ENCODE measurements at regions not wholly inside any gene's neighbourhood (a gene's known extent, or its start where the extent isn't known, plus 50 kb on each side); places are given as distances from the start of the nearest gene placed in this dataset.

DNA sequence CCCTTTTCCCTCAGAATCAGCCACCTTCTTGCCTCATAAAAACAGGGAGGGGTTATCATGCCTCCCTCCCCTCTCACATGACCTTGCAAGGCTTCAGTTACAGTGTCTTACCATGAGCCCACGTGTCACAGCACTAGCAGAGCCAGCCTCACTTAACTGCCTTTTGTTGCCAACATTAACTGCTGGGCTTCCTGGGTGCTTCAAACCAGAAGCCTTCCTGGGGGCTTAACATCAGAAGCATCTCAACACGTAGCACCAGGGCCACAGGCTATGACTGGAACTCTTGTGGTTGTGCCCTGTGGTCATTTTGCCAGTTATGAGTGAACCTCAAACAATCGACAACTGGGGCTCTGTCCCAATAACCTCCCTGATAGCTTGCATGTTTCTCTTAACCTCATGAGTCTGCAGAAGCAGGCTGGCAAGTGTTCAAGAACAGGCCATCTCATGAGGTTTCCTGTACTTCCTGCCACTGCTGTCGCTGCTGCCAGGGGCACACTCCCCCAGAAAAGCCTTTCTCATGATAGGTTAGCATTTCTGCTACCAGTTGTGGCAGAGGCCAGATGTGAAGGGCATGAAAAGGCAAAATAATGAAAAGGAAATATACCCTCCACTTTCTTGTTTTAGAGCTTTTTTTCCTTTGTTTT, 132.2 kb downstream of the GLUL start:
- no peak for DNase-seq

DNA sequence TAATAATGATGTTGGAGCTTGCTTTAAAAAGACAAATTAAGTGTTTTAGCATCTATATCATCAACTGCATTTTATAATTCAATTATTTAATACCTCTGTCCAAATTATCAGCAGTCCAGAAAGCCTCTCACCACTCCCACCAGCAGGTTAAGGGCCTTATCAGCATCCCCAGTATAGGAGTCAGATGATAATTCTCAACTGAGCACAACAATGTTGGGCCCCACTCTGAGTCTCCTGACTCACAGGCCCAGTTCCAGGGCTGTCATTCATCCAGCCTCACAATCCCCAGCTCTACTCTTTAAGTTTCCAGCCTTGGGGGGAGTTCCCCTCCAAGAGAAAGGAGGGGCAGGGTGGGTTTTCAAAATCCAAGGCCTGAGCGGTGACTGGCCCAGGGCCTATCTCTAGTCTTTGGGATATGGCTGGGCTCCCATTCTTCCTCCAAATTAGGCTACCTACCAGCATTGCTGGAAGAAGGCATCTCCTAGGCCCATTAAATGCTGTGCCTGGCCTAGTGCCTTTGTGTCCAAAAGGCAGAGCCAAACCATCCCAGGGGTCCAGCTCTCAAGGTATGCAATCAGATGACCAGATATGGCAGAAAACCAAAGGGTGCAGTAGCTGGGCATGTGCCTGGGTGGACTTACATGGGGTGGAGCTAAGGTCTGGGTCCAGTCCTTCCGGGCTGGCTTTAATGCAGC, 134.1 kb downstream of the GLUL start:
- no peak for DNase-seq

DNA sequence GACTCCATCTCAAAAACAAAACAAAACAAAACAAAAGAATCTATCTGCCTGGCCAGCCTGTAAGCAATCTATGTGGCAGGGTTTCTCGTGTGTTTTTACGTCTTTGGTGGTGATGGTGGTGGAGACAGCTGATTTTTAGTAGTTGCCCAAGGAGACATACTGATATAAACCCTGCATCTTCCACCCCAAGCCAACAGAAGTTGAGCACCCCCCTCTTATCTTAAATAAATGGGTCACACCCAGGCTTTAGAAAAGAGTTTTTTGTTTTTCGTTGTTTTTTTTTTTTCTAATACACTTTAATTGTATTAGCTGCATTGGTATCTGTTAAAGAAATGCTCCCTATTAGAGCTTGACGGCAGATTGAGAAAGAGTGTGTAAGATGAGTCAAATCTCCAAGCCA, 134.7 kb downstream of the GLUL start:
- no peak for DNase-seq

DNA sequence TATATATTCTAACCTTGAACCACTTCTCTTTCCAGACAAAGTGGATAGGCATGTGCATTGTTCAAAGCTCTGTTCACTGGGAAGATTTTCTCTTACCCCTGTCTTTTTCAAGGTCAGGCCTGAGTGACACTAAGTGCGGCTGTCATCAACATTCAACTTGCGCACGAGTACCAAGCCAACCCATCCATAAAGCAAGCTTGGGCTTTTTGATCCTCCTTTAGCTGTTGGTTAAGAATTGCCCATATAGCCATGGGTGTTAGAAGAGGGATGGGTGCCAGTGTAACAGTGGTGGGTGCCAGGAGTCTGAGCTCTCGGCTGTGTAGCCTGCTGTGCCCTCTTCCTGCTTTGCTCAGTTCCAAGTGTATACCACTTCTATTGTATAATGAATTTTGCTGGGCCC, 136.1 kb downstream of the GLUL start:
- no peak for DNase-seq

DNA sequence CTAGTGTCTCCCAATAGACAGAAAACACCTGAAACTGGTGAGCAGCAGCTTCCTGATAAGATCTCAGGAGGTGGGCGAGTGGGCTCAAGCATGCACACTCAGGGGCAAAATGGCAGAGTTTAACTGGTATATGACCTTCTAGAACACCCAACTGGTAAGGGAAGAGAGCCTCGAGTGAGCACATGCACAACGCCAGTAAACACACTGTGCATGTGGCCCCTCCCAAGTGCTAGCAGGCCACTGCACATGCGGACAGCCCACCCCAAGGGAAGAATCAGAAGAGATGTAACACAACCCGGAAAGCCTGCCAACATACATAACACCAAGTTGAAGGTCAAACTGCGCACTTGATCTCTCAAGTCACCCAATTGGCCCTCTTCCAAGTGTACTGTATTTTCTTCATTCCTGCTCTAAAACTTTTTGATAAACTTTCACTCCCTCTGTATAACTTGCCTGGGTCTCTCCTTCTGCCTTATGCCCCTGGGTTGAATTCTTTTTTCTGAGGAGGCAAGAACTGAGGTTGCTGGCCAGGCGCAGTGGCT, 138.2 kb downstream of the GLUL start:
- no peak for DNase-seq

DNA sequence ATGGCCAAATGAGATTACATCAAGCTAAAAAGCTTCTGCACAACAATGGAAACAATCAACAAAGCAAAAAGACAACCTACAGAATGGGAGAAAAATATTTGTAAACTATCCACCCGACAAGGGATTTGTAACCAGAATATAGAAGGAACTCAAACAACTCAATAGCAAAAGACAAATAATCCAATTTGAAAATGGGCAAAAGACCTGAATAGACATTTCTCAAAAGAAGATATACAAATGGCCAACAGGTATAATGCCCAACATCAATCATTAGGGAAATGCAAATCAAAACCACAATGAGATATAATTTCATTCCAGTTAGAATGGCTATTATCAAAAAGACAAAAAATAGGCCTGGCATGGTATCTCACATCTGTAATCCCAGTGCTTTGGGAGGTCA, 140.0 kb downstream of the GLUL start:
- no peak for DNase-seq

DNA sequence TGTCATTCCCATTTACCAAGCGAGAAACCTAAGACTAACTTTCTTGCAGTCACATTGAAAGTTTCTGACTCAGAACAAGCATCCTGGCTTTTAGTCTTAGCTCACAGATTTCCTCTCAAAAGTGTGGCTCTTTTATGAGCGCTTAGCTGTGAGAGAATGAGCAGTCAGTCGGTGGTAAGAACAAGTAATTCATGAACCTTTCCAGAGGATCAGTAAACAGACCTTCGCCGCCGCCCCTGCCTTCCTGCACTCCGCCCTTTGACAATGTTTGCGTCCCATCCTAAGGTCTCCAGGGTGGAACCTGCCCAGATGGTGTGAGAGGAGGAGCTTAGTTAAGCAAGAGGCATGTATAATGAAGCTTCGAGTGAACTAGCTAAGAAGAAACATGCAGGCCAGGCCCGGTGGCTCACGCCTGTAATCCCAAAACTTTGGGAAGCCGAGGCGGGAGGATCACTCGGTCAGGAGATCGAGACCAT, 142.4 kb downstream of the GLUL start:
- peak; percentile 85 for DNase-seq

DNA sequence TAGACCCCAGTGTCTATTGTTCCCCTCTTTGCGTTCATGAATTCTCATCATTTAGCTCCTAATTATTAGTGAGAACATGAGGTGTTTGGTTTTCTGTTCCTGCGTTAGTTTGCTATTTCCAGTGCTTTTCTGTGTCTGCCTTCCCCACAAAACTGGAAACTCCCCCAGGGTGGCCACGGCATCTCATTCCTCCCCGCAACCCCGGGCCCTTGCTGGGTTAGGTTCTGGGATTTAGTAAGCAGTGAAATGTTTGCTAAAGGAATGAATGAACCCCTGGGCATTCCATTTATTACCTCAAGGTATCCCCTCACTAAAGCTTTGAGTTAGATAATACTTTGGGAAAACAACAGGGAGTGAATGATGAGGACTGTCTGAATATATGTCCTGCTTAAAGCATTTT, 142.9 kb downstream of the GLUL start:
- DNase-seq = no peak

DNA sequence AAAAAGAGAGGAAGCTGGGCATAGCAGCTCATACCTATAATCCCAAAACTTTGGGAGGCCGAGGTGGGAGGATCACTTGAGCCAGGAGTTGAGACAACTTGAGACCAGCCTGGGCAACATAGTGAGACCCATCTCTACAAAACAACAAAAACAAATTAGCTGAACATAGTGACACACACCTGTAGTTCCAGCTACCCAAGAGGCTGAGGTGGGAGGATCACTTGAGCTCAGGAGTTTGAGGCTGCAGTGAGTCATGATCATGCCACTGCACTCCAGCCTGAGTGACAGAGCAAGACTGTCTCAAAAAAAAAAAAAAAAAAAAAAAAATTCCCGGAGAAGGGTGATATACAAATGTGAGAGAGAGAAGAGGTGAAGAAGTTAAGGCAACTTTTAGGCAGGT, 143.8 kb downstream of the GLUL start:
- peak; percentile 29 for DNase-seq

DNA sequence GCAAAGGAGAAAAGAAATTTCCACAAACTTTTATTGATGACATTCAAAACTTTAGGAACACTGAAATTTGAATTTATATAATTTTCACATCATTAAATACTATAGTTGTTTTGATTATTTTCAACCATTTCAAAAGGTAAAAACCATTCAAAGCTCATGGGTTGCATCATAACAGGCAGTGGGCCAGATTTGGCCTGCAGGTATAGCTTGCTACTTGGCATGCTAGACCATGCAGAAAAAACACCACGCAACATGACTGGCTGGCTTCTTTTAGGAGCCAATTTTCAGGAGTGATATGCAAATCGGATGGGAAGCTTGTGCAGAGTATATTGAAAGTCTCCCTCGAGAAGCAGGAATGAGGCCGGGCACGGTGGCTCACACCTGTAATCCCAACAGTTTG, 144.8 kb downstream of the GLUL start:
- DNase-seq = peak; percentile 11

DNA sequence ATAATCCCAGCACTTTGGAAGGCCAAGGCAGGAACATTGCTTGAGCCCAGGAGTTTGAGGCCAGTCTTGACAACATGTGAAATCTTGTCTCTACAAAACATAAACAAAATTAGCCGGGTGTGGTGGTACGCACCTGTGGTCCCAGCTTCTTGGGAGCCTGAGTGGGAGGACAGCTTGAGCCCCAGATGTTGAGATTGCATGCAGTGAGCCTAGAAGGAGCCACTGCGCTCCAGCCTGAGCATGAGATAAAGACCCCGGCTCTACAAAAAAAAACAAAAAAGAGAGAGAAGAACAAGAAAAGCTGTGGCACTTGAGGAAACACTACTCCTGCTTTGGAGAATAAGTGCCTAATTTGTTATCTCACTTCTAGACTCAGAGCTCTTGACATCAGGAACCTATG, 146.6 kb downstream of the GLUL start:
- no peak for DNase-seq

DNA sequence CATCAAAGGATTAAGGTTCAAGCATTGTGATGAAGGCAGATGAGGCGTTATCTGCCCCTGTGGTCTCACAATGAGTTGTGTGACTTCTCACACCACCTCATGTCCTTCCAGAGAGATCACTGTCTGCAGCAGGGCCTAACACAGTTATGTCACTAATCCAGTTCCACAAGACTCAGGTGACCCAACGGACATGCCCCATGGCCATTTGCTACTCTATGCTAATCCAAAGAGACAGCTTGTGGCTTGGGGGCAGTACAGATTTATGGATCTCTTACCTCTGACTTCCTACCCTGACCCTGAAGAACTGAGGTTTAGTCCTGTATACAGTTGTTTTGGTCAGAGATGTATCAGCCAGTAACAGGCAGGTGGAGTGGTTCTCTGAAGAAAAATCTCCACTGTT, 147.1 kb downstream of the GLUL start:
- no peak for DNase-seq

DNA sequence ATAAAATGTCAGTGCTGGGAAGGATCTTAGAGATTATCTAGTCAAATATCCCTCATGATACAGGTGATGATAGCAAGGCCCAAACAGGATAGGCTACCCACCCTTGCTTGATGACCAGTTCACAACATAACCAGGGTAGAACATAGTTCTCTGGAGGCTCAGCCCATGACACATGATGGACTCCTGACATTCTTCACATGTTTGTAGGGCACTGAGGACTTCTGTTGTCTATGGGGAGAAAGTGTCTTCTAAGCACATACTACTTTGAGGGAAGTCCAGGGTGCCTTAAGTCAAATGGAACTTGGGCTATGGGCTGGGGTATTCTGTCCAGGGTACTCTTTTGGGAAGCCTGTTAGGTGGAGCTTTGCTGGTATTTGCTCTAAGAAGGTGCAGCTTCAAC, 148.9 kb downstream of the GLUL start:
- DNase-seq = no peak

DNA sequence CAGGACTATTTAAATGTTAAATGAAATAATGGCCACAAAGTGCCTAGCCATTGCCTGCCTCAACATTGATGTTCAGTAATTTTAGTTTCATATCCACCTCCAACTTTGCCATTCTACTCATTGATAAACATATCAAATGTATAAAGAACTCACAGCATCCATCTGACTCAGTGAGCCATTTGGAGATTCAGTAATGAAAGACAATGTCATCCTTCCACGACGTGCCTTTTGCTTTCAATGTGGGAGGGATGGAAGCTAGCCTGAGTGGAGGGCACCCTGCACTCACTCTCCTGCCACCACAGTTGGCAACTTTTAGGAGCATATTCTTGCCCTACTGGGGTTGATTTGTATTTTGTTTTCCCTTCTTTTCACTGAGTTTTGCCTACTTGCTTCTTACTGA, 151.5 kb downstream of the GLUL start:
- DNase-seq = no peak

DNA sequence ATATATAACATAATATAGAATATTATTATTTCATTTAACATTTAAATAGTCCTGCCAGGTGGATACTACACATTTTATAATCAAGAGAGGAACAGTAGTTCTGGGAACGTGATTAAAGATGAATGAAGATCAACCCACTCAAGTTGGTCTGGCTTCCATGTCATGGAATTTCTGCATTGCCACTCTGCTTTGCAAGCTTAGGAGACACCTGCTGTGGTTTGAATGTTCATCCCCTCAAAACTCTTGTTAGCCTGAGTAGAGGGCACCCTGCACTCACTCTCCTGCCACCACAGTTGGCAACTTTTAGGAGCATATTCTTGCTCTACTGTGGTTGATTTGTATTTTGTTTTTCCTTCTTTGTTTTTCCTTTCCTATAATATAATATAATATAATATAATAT, 153.2 kb downstream of the GLUL start:
- DNase-seq = no peak

DNA sequence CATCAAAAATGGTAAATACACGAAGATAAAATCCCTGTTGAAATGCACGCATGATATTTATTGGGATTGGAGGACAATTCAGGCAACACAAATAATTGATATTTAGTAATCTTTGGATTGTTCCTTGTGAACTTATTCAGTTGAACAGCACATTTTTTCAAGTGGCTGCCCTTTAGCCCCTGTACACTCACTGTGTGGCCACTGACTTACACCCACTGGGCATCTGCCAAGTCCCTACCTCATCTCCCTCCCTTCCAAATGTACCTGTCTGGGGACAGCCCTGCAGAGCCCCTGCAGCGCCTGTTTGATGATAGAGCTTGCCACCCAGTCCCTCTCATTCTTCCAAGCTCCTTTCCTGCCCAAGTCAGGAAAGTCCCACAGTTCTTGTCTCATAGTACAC, 154.3 kb downstream of the GLUL start:
- DNase-seq = peak; percentile 31

DNA sequence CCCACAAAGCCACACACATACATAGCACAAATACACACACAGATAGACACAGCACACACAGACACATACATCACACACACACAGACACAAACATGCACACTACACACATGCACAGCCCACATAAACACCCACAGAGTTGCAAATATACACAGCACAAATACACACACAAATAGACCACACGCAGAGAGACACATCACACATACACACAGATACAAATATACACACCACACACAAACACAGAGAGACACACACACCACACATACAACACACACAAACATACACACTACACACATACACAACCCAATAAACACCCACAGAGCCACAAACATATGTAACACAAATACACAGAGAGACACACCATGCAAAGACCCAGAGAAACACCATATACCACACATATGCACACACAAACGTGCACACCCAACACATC, 154.9 kb downstream of the GLUL start:
- DNase-seq = no peak

DNA sequence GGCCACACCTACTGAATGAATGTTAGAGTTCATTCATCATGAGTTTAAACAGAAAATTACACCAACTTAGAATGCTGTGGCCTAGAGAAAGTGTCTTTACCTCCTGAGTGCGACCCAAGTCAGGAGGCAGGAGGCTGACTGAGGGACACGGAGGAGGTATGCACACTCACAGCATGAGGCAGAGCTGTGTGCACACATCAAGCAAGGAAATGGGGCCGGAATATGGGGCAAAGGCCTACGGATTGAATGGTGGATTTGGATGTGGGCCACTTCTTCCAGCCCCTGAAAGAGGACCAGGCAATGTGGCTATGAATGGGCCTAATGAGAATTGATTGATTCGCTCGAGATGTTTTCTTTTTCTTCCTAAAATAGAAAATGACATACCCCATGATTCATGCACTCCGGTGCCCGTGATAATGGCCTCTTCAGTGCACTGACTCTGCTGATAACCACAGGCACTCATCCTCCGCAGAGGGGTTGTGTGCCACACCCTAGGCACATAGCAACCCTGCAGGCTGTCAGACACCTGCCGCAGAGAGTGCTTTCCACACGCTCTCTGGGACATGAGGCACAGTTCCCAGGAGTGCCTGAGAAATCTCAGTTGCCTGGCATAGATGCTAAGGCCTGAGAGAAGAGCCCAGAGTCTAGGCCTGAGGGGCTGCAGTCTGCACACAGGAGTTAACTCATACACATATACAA, 155.5 kb downstream of the GLUL start:
- peak; percentile 93 for DNase-seq

DNA sequence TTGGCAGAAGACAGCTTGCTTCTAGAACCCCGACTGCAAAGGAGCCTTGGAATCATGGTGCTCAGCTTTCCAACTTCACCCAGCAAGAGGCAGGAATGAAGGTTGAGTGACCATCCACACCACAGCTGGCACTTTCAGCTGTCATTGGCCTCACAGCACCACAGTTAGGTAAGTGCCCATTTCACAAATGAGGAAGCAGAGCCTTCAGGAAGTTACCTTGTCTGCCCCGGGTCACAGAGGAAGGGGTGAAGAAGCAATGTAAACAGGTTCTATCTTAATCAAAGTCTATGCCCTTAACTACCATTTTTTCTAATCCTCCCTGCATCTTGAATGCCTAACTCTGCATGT, 156.0 kb downstream of the GLUL start:
- DNase-seq = peak; percentile 65

DNA sequence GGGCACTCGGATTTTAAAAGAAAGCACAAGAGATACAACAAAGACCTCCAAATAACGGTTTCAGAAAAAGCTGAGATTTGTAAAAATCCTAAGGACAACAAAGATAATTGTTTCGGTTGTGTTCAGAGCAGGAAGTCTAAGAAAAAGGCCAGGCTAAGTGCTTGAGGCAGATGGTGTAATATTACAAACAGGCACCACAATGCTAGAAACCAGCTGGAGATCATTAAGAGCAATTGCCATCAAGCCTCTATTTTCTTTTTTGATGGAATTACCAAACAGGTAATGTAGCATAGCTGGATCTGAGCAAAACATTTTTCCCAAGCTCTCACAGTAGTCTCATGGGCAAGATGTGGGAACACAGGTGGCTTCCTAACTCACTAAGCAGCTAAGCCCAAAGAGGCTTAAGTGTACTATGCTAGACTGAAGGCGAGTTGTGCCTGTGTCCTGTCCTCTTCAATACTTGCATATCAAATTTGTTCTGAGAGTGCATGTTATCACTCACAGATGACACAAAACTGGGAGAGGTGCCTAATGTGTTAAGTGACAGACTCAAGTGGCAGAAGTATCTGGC, 161.6 kb downstream of the GLUL start:
- peak; percentile 70 for DNase-seq

DNA sequence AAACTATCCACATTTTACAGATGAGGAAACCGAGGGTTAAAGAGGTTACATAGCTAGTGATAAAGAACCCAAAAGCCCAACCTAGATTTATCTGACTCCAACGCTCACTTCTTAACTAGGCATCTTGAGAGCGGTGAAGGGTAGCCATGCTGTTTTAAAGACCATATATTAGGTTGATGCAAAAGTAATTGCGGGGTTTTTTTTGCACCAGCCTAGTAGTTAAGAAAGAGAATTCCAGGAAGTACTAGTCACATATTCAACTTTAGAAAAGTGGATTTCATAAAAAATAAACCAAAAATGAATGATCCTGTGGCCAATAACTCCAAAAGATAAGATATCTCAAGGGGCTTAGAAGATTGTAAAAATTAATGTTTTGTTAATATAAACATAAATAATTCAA, 162.1 kb downstream of the GLUL start:
- DNase-seq = no peak

DNA sequence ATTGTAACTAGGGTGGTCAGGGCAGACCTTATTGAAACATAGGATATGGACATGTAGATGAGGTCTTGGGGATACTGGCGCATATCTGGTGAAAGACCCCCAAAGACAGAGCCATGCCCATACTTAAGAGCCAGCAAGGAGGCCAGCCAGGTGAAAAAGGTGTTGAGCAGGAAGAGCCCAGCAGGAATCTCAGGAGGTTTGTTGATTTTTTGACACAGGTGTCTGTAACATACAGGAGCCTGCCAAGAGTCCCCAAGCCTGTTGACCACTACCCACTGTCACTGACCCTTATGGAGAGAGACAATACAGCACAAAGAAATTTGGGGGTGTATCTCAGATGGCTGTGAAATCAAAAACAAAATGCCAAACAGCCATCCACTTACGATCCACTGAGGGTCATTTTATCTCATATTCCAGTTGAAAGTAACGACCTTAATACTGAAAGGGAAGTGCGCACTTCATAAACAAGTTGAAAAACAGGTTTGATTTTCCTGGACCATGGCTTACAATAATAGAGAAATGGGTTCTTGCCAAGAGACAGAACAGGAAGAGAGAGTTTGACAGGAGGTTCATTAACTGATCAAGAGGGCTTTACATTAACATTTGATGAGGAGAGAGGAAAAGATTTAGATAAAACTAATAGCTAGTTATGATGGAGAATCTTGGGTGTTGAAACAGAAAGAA, 163.6 kb downstream of the GLUL start:
- DNase-seq = peak; percentile 93

DNA sequence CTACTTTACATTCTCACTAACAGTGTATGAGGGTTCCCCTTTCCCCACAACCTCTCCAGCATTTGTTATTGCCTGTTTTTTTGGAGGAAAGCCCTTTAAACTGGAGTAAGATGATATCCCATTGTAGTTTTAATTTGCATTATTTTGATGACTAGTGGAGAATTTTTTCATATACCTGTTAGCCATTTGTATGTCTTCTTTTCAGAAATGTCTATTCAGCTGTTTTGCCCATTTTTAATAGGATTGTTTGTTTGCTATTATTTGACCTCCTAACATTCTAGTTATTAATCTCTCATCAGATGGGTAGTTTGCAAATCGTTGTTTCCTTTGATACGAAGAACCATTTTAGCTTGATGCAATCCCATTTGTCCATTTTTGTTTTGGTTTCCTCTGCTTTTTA, 165.0 kb downstream of the GLUL start:
- DNase-seq = no peak
